IgD-negative memory B cell (primary cell): ENCODE measurements at regions not wholly inside any gene's neighbourhood (a gene's known extent, or its start where the extent isn't known, plus 50 kb on each side); places are given as distances from the start of the nearest gene placed in this dataset.

Experiments
- H3K27ac Mint-ChIP-seq, 3 donors: one replicate each; pipeline ENCODE4 v1.8.0; 2020 to 2022; ENCODE audit warnings: mild to moderate bottlenecking in 3 of 3, mixed read lengths in 3 of 3, moderate library complexity in 1 of 3
- H3K27me3 Mint-ChIP-seq: one replicate; pipeline ENCODE4 v1.8.0; 2021; ENCODE audit warnings: mixed read lengths
- H3K36me3 Mint-ChIP-seq: one replicate; pipeline ENCODE4 v1.8.0; 2020; ENCODE audit warnings: mild to moderate bottlenecking, mixed read lengths
- H3K4me1 Mint-ChIP-seq, 3 donors: one replicate each; pipeline ENCODE4 v1.8.0; 2020 to 2022; ENCODE audit warnings: mixed read lengths in 3 of 3, mild to moderate bottlenecking in 1 of 3
- H3K4me3 Mint-ChIP-seq, 4 donors: one replicate each; pipeline ENCODE4 v1.8.0; 2020 to 2022; ENCODE audit warnings: mild to moderate bottlenecking in 4 of 4, mixed read lengths in 4 of 4, moderate library complexity in 3 of 4
- H3K9me3 Mint-ChIP-seq, 3 donors: one replicate each; pipeline ENCODE4 v1.8.0; 2020 to 2021; ENCODE audit warnings: mixed read lengths in 3 of 3, mild to moderate bottlenecking in 1 of 3

GRCh38 chr5:8694545-8694944, 825.6 kb downstream of the MTRR start:
- H3K4me1 Mint-ChIP-seq = no peaks in the 10 kb centered on the region
- peaks cover 0 to 2% (median 0%) of the 10 kb centered on the region in 3 donors for H3K9me3 Mint-ChIP-seq
- H3K27ac Mint-ChIP-seq = no peak overlapping the region
- H3K27me3 Mint-ChIP-seq = no peaks in the 10 kb centered on the region
- H3K4me3 Mint-ChIP-seq = no peak overlapping the region
- no peaks in the 10 kb centered on the region for H3K36me3 Mint-ChIP-seq

DNA sequence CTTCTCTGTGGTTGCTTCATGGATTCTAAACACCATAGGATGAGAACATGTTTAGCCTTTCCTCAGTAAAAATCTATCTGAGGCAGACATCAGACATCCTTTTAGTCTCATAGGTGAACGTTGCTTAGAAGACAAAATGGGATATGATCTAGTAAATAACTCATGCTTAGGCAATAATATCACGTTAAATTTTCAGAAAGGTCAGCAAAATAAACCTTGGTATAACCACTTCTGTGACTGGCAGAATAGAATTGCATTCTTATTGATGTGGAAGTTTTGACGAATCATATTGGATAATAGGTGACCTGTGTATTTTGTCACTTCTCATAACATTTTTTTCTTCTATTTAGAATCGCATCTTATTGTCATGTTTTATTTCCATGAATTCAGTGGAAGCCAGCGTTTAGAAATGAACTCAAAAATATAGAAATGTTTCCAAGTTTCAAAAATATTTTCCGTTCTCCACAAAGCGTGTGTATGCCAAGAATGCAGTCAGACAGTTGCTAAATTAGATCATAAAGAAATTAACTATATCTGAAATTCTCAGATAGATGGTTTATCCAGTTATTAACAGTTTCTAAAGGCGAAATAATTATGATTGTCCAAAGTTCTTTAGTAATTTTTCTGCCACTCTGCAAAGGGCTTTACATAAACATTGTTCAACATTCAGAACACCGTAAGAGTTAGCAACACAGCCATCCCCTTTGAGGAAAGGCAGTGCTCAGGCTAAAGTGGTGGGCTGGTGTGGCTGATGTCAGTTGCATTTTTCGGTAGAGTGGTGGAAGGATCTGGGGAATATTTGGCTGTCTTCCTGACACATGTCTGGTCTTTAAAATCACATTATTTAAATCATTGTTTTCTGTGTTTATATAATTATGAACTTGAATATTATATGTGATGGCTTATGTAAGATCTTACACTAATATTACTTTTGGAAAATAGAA, 827.2 kb downstream of the MTRR start:
- H3K4me3 Mint-ChIP-seq = no peak overlapping the region
- no peaks in the 10 kb centered on the region for H3K27me3 Mint-ChIP-seq
- no peaks in the 10 kb centered on the region for H3K36me3 Mint-ChIP-seq
- peaks cover 0 to 2% (median 0%) of the 10 kb centered on the region in 3 donors for H3K9me3 Mint-ChIP-seq
- no peak overlapping the region for H3K27ac Mint-ChIP-seq
- no peaks in the 10 kb centered on the region for H3K4me1 Mint-ChIP-seq

- no peaks in the 10 kb centered on the region for H3K36me3 Mint-ChIP-seq
- H3K4me1 Mint-ChIP-seq = no peaks in the 10 kb centered on the region
- no peak overlapping the region for H3K4me3 Mint-ChIP-seq
- no peaks in the 10 kb centered on the region for H3K27me3 Mint-ChIP-seq
- peaks cover 0 to 2% (median 0%) of the 10 kb centered on the region in 3 donors for H3K9me3 Mint-ChIP-seq
- no peak overlapping the region for H3K27ac Mint-ChIP-seq
Measured at GRCh38 chr5:8700222-8700621, 831.3 kb downstream of the MTRR start.

GRCh38 chr5:8700671-8701070, 831.7 kb downstream of the MTRR start:
- Mint-ChIP-seq H3K27me3 (no peaks in the 10 kb centered on the region), H3K27ac (no peak overlapping the region), H3K4me1 (no peaks in the 10 kb centered on the region), H3K36me3 (no peaks in the 10 kb centered on the region), H3K9me3 (no peaks in the 10 kb centered on the region), H3K4me3 (no peak overlapping the region)

DNA sequence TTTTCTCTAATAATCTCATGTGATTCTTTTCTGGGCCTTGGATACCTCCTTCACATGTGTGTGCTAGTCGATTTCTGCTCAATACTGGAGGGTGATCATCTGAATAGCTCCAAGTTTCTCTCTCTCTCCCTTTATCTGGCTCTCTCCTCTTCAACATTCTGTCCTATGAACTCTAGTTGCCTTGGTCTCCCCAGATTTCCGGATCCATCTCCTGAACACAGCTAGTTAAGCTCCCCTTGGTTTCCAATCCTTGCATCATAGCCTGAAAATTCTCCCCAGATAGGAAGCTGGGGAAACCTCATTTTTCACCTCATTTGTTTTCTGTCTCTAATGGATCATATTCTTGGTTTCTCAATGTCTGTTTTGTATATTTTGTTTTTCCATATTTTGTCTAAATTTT, 832.3 kb downstream of the MTRR start:
- H3K4me1 Mint-ChIP-seq = no peaks in the 10 kb centered on the region
- H3K27ac Mint-ChIP-seq = no peak overlapping the region
- H3K4me3 Mint-ChIP-seq = no peak overlapping the region

DNA sequence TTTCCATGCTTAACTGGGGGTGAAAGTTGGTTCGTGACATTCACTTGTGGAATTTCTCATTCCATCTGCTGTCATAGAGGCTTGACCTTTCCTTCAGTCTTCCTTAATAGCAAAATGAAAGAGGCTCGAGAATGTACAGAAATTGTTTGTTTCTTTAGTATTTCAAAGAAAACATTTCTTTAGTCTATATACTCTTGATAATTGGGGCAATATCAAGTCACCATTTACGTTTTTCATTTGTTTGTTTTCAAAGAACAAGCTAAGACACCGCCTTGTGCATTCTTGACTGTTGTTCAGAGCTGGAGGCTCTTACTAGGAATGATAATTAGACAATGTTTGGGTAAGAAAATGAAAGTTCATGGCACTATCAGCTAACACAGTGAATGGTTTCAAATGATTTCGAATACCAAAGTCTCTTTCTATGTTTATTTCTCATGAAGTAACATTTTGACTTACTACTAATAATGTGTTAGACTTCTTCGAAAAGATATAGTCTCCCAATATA, 835.4 kb downstream of the SEMA5A start:
- H3K36me3 Mint-ChIP-seq = no peaks in the 10 kb centered on the region
- H3K4me3 Mint-ChIP-seq = no peak overlapping the region
- H3K4me1 Mint-ChIP-seq = no peaks in the 10 kb centered on the region
- no peaks in the 10 kb centered on the region for H3K27me3 Mint-ChIP-seq
- no peaks in the 10 kb centered on the region for H3K9me3 Mint-ChIP-seq
- H3K27ac Mint-ChIP-seq = no peak overlapping the region

More for the DNA sequence above, 832.3 kb downstream of the MTRR start:
- Mint-ChIP-seq H3K36me3 (no peaks in the 10 kb centered on the region), H3K9me3 (no peaks in the 10 kb centered on the region), H3K27me3 (no peaks in the 10 kb centered on the region)

- no peak overlapping the region for H3K27ac Mint-ChIP-seq
- H3K4me1 Mint-ChIP-seq = no peaks in the 10 kb centered on the region
- no peak overlapping the region for H3K4me3 Mint-ChIP-seq
- H3K9me3 Mint-ChIP-seq = peaks cover 0 to 4% (median 0%) of the 10 kb centered on the region in 3 donors
- H3K27me3 Mint-ChIP-seq = no peaks in the 10 kb centered on the region
- no peaks in the 10 kb centered on the region for H3K36me3 Mint-ChIP-seq
Measured at GRCh38 chr5:8714198-8714597, 831.7 kb downstream of the SEMA5A start.

- no peak overlapping the region for H3K4me3 Mint-ChIP-seq
- H3K27ac Mint-ChIP-seq = no peak overlapping the region
- H3K27me3 Mint-ChIP-seq = no peaks in the 10 kb centered on the region
- H3K9me3 Mint-ChIP-seq = peaks cover 0 to 4% (median 0%) of the 10 kb centered on the region in 3 donors
- no peaks in the 10 kb centered on the region for H3K36me3 Mint-ChIP-seq
- no peaks in the 10 kb centered on the region for H3K4me1 Mint-ChIP-seq
Measured at GRCh38 chr5:8714861-8715260, 831.0 kb downstream of the SEMA5A start.

GRCh38 chr5:8719796-8720195, 826.1 kb downstream of the SEMA5A start:
- no peak overlapping the region for H3K4me3 Mint-ChIP-seq
- peaks cover 0 to 5% (median 3%) of the 10 kb centered on the region in 3 donors for H3K9me3 Mint-ChIP-seq
- H3K27ac Mint-ChIP-seq = no peak overlapping the region
- no peaks in the 10 kb centered on the region for H3K27me3 Mint-ChIP-seq
- no peaks in the 10 kb centered on the region for H3K36me3 Mint-ChIP-seq
- H3K4me1 Mint-ChIP-seq = no peaks in the 10 kb centered on the region

GRCh38 chr5:8720506-8720905, 825.4 kb downstream of the SEMA5A start:
- H3K27me3 Mint-ChIP-seq = no peaks in the 10 kb centered on the region
- H3K27ac Mint-ChIP-seq = no peak overlapping the region
- no peaks in the 10 kb centered on the region for H3K4me1 Mint-ChIP-seq
- H3K9me3 Mint-ChIP-seq = peaks cover 0 to 5% (median 3%) of the 10 kb centered on the region in 3 donors
- no peak overlapping the region for H3K4me3 Mint-ChIP-seq
- no peaks in the 10 kb centered on the region for H3K36me3 Mint-ChIP-seq

- no peaks in the 10 kb centered on the region for H3K36me3 Mint-ChIP-seq
- no peaks in the 10 kb centered on the region for H3K27me3 Mint-ChIP-seq
- peaks cover 0 to 3% (median 2%) of the 10 kb centered on the region in 3 donors for H3K9me3 Mint-ChIP-seq
- no peak overlapping the region for H3K27ac Mint-ChIP-seq
- no peak overlapping the region for H3K4me3 Mint-ChIP-seq
- no peaks in the 10 kb centered on the region for H3K4me1 Mint-ChIP-seq
Measured at GRCh38 chr5:8721536-8721935, 824.3 kb downstream of the SEMA5A start.

GRCh38 chr5:8726383-8727036, 819.4 kb downstream of the SEMA5A start:
- Mint-ChIP-seq H3K27ac (no peak overlapping the region), H3K27me3 (no peaks in the 10 kb centered on the region)

GRCh38 chr5:8727396-8727795, 818.5 kb downstream of the SEMA5A start:
- H3K9me3 Mint-ChIP-seq = no peaks in the 10 kb centered on the region
- H3K4me3 Mint-ChIP-seq = no peak overlapping the region
- H3K27me3 Mint-ChIP-seq = no peaks in the 10 kb centered on the region
- H3K36me3 Mint-ChIP-seq = peaks cover 2% of the 10 kb centered on the region
- H3K27ac Mint-ChIP-seq = no peak overlapping the region
- H3K4me1 Mint-ChIP-seq = no peaks in the 10 kb centered on the region

More at GRCh38 chr5:8726383-8727036, 819.4 kb downstream of the SEMA5A start:
- Mint-ChIP-seq H3K4me3 (no peak overlapping the region), H3K4me1 (no peaks in the 10 kb centered on the region), H3K9me3 (peaks cover 0 to 1% (median 0%) of the 10 kb centered on the region in 3 donors), H3K36me3 (peaks cover 2% of the 10 kb centered on the region)

- peaks cover 2% of the 10 kb centered on the region for H3K36me3 Mint-ChIP-seq
- H3K4me3 Mint-ChIP-seq = no peak overlapping the region
- no peaks in the 10 kb centered on the region for H3K9me3 Mint-ChIP-seq
- H3K27me3 Mint-ChIP-seq = no peaks in the 10 kb centered on the region
- H3K4me1 Mint-ChIP-seq = no peaks in the 10 kb centered on the region
- H3K27ac Mint-ChIP-seq = no peak overlapping the region
Measured at GRCh38 chr5:8729437-8729836, 816.4 kb downstream of the SEMA5A start.

GRCh38 chr5:8730194-8730593, 815.7 kb downstream of the SEMA5A start:
- no peaks in the 10 kb centered on the region for H3K4me1 Mint-ChIP-seq
- H3K27me3 Mint-ChIP-seq = no peaks in the 10 kb centered on the region
- no peak overlapping the region for H3K4me3 Mint-ChIP-seq
- H3K36me3 Mint-ChIP-seq = peaks cover 2% of the 10 kb centered on the region
- no peak overlapping the region for H3K27ac Mint-ChIP-seq
- H3K9me3 Mint-ChIP-seq = no peaks in the 10 kb centered on the region
